SK-N-SH treated with all-trans-retinoic acid at 6 μM for 48 hours (cell line): ENCODE measurements at regions not wholly inside any gene's neighbourhood (a gene's known extent, or its start where the extent isn't known, plus 50 kb on each side); places are given as distances from the start of the nearest gene placed in this dataset.

Experiments
- ARNTL ChIP-seq: fragments of 450-650 bp; formaldehyde crosslinking; IDR thresholded peaks from 2 replicates; pipeline ENCODE4 v1.5.0; 2020; ENCODE audit warnings: low read depth, mild to moderate bottlenecking, moderate library complexity, borderline replicate concordance
- BACH2 ChIP-seq: fragments of 250-450 bp; sonication (Bioruptor Pico); IDR thresholded peaks from 2 replicates; pipeline ENCODE4 v1.9.0; 2021; ENCODE audit warnings: mild to moderate bottlenecking, borderline replicate concordance
- CSRNP3 ChIP-seq: fragments of 250-450 bp; sonication (Bioruptor Pico); IDR thresholded peaks from 2 replicates; pipeline ENCODE4 v1.5.1; 2021; ENCODE audit warnings: mild to moderate bottlenecking, moderate library complexity
- OSR1 ChIP-seq: fragments of 250-450 bp; sonication (Bioruptor Pico); IDR thresholded peaks from 2 replicates; pipeline ENCODE4 v1.8.0; 2022; ENCODE audit warnings: moderate library complexity, mild to moderate bottlenecking, inconsistent platforms
- PATZ1 ChIP-seq: fragments of 250-450 bp; sonication (Bioruptor Pico); IDR thresholded peaks from 2 replicates; pipeline ENCODE4 v1.8.0; 2020; ENCODE audit warnings: mild to moderate bottlenecking, moderate library complexity, borderline replicate concordance
- PPARA ChIP-seq: fragments of 250-450 bp; sonication (Bioruptor Pico); IDR thresholded peaks from 2 replicates; pipeline ENCODE4 v1.5.0; 2020; ENCODE audit warnings: mild to moderate bottlenecking, borderline replicate concordance
- RARB ChIP-seq: fragments of 250-450 bp; sonication (Bioruptor Pico); IDR thresholded peaks from 2 replicates; pipeline ENCODE4 v1.8.0; 2021; ENCODE audit warnings: mild to moderate bottlenecking, moderate library complexity
- ZC3H10 ChIP-seq: fragments of 250-450 bp; sonication (Bioruptor Pico); IDR thresholded peaks from 2 replicates; pipeline ENCODE4 v1.5.1; 2021; ENCODE audit warnings: mild to moderate bottlenecking, moderate library complexity
- ZFP30 ChIP-seq: fragments of 450-650 bp; formaldehyde crosslinking; IDR thresholded peaks from 2 replicates; pipeline ENCODE4 v1.5.0; 2022; ENCODE audit warnings: mild to moderate bottlenecking, moderate library complexity
- ZNF565 ChIP-seq: fragments of 450-650 bp; formaldehyde crosslinking; conservative IDR thresholded peaks from 2 replicates; pipeline ENCODE4 v1.5.0; 2020; ENCODE audit warnings: low read depth, mild to moderate bottlenecking, moderate library complexity
- ZNF70 ChIP-seq: fragments of 450-650 bp; formaldehyde crosslinking; IDR thresholded peaks from 2 replicates; pipeline ENCODE4 v1.5.0; 2020; ENCODE audit warnings: mild to moderate bottlenecking, moderate library complexity
- ZNF8 ChIP-seq: fragments of 450-650 bp; formaldehyde crosslinking; IDR thresholded peaks from 2 replicates; pipeline ENCODE4 v1.5.0; 2020; ENCODE audit warnings: mild to moderate bottlenecking, moderate library complexity
- TF ChIP-seq, protein P1 (sequence below): fragments of 250-450 bp; sonication (Bioruptor Pico); IDR thresholded peaks from 2 replicates; pipeline ENCODE4 v1.5.1; 2020; ENCODE audit warnings: low read depth, mild to moderate bottlenecking, moderate library complexity

DNA sequence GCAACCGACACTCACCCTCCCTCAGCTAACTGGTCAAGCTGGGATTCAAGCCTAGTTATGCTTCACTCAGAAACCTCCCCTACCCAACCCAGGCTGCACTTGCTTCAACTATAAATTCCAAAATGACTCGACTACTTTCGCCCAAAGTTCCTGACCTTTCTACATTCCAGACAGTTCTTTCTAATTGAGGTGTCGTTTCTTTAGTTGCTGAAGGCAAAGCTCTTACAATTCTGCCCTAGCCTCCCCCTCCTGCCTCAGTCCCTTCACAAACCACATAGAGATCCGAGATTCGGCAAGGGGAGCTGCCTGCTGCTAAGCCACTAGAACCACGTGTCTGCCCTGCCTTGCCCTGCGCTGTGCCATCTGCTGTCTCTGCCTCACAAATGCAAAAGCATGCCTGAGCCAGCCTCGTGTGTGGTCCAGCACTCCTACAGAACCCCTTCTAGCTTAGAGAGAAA is 74.7 kb upstream of the SH3GL3 start:
- no peak for TF ChIP-seq ZNF565 (CRISPR knock-in tag)
- TF ChIP-seq PATZ1 (CRISPR knock-in tag): no peak
- no peak for TF ChIP-seq CSRNP3 (CRISPR knock-in tag)
- no peak for TF ChIP-seq ZNF8 (CRISPR knock-in tag)
- TF ChIP-seq OSR1: no peak
- TF ChIP-seq RARB (CRISPR knock-in tag): no peak
- TF ChIP-seq ARNTL (CRISPR knock-in tag): no peak
- TF ChIP-seq PPARA (CRISPR knock-in tag): no peak
- TF ChIP-seq ZNF70 (CRISPR knock-in tag): no peak
- no peak for TF ChIP-seq ZFP30 (CRISPR knock-in tag)
- TF ChIP-seq, protein P1, sequence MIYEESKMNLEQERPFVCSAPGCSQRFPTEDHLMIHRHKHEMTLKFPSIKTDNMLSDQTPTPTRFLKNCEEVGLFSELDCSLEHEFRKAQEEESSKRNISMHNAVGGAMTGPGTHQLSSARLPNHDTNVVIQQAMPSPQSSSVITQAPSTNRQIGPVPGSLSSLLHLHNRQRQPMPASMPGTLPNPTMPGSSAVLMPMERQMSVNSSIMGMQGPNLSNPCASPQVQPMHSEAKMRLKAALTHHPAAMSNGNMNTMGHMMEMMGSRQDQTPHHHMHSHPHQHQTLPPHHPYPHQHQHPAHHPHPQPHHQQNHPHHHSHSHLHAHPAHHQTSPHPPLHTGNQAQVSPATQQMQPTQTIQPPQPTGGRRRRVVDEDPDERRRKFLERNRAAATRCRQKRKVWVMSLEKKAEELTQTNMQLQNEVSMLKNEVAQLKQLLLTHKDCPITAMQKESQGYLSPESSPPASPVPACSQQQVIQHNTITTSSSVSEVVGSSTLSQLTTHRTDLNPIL: no peak
- no peak for TF ChIP-seq ZC3H10 (CRISPR knock-in tag)
- no peak for TF ChIP-seq BACH2 (CRISPR knock-in tag)
